Astrocyte of the spinal cord (primary cell): ENCODE measurements at regions not wholly inside any gene's neighbourhood (a gene's known extent, or its start where the extent isn't known, plus 50 kb on each side); places are given as distances from the start of the nearest gene placed in this dataset.

Experiments
- DNase-seq: peaks from one replicate; pipeline ENCODE4 v3.0.0; 2011; ENCODE audit warnings: low read depth, low spot score
- H3K4me3 ChIP-seq: 2 replicates; pipeline ENCODE4 v1.5.1; 2011; ENCODE audit warnings: low read depth, mild to moderate bottlenecking, low read length, moderate library complexity
- CTCF ChIP-seq: IDR thresholded peaks from 2 replicates; pipeline ENCODE4 v1.5.1; 2012; ENCODE audit warnings: low read depth, mild to moderate bottlenecking, low read length, inconsistent platforms
- in situ Hi-C: cut with HindIII; loops from 2 replicates; pipeline ENCODE4 v1.10.0; 2017; ENCODE audit warnings: low sequenced_read_pairs

- DNase-seq = no peak
- no peak overlapping the region for H3K4me3 ChIP-seq
- in situ Hi-C loops = no loop called here
- TF ChIP-seq CTCF = no peak
Observed at GRCh38 chr7:41803569-41803968, 100.7 kb upstream of the INHBA start.

- DNase-seq = no peak
- no peak for TF ChIP-seq CTCF
Observed at GRCh38 chr7:41796331-41796730, 93.4 kb upstream of the INHBA start.

GRCh38 chr7:41795276-41795833, 92.5 kb upstream of the INHBA start:
- DNase-seq = no peak
- H3K4me3 ChIP-seq = no peak overlapping the region
- TF ChIP-seq CTCF = no peak
- in situ Hi-C loops = no loop called here

More at GRCh38 chr7:41796331-41796730, 93.4 kb upstream of the INHBA start:
- no peak overlapping the region for H3K4me3 ChIP-seq
- in situ Hi-C loops = no loop called here

- TF ChIP-seq CTCF = no peak
- no peak for DNase-seq
- in situ Hi-C loops = no loop called here
- H3K4me3 ChIP-seq = no peak overlapping the region
Observed at GRCh38 chr7:41793556-41793955, 90.7 kb upstream of the INHBA start.

GRCh38 chr7:41792120-41792519, 89.2 kb upstream of the INHBA start:
- in situ Hi-C loops = no loop called here
- TF ChIP-seq CTCF = no peak
- H3K4me3 ChIP-seq = no peak overlapping the region
- DNase-seq = no peak

- DNase-seq = no peak
- TF ChIP-seq CTCF = no peak
- no peak overlapping the region for H3K4me3 ChIP-seq
- in situ Hi-C loops = no loop called here
Observed at GRCh38 chr7:41788556-41788955, 85.7 kb upstream of the INHBA start.
